ENCODE measurements at regions not wholly inside any gene's neighbourhood (a gene's known extent, or its start where the extent isn't known, plus 50 kb on each side); places are given as distances from the start of the nearest gene placed in this dataset.
A peak's percentile ranks its signal among the peaks of the same experiment; 100 is the strongest.
"Not testable (repeated sequence)": the region's sequence is repeated elsewhere in the genome, so short reads cannot be mapped to it uniquely, and the experiment has no call there.

GRCh38 chr1:88608139-88608943 is 75.7 kb upstream of the PKN2 start:
- DNase-seq, result peak in 1 of 2 experiments; percentile 9

GRCh38 chr1:88609051-88609450 is 75.0 kb upstream of the PKN2 start:
- peak in 1 of 2 experiments; percentile 42 for DNase-seq

GRCh38 chr1:88610687-88611086 is 73.4 kb upstream of the PKN2 start:
- no peak for DNase-seq

- DNase-seq, result no peak
Measured at GRCh38 chr1:88612292-88612691, 71.8 kb upstream of the PKN2 start.

GRCh38 chr1:88612773-88613172 is 71.3 kb upstream of the PKN2 start:
- no peak for DNase-seq

- no peak for DNase-seq
Measured at GRCh38 chr1:88618331-88618730, 65.7 kb upstream of the PKN2 start.

GRCh38 chr1:88623101-88623500 is 61.0 kb upstream of the PKN2 start:
- DNase-seq, result not testable (repeated sequence)
